Erythroblast (primary cell): ENCODE measurements at regions not wholly inside any gene's neighbourhood (a gene's known extent, or its start where the extent isn't known, plus 50 kb on each side); places are given as distances from the start of the nearest gene placed in this dataset.

Experiments
- GATA1 ChIP-seq: IDR thresholded peaks from 2 replicates; pipeline ENCODE4 v1.6.1; 2011; ENCODE audit warnings: low read depth, mild to moderate bottlenecking, control low read depth, low read length, moderate library complexity
- POLR2A ChIP-seq: IDR thresholded peaks from 2 replicates; pipeline ENCODE4 v1.6.1; 2011; ENCODE audit warnings: mild to moderate bottlenecking, low read length

DNA sequence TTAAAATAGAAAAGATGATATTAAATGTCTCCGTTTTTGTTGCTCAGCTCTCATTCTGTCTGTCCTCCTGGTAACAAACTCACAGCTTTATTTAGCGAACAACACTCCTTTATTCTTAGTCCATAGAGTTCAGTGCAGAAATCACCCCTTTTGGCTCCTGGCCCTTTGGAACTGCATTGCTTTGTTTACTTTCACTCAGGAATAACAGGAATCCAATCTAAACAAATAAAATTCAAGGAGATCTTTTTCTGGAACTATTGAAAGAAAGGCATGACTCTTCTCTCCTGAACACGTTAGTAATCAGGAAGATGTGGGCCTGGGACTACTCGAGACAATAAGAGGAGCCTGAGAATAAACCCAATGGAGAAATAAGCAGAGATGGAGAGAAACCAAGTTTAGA, 409.2 kb downstream of the DIPK2A start:
- no peak for TF ChIP-seq GATA1
- TF ChIP-seq POLR2A: no peak
